Right lobe of liver (tissue), 4 donors: ENCODE measurements at regions not wholly inside any gene's neighbourhood (a gene's known extent, or its start where the extent isn't known, plus 50 kb on each side); places are given as distances from the start of the nearest gene placed in this dataset.

ENCODE experiments used
- CTCF ChIP-seq, 4 donors: fragments of 200-600 bp in 3 of 4; fragments of 450-650 bp in 1 of 4; IDR thresholded peaks; one replicate each; pipeline versions ENCODE4 v1.5.1 to v1.8.0; 2016 to 2022; ENCODE audit warnings: antibody characterized with exemption in 4 of 4, mild to moderate bottlenecking in 2 of 4
- POLR2A ChIP-seq: fragments of 450-650 bp; IDR thresholded peaks from one replicate; pipeline ENCODE4 v1.6.1; 2017; ENCODE audit warnings: antibody characterized with exemption, mild to moderate bottlenecking
- donor health status: DM: no; HTN: no; CAD: no.
- donor health status: DM: no; HTN: no; CAD: no.
- donor health status: DM: no; HTN: yes; CAD: no.

- TF ChIP-seq CTCF (IDR thresholded peaks at IDR 0.05) (no peak), POLR2A (no peak)
These were observed 150.4 kb upstream of the CYRIA start for GRCh38 chr2:16816016-16816415.
